Dendritic cell treated with granulocyte-macrophage colony-stimulating factor and Interleukin-4, amounts not matched to agents 40 ng/mL and 50 ng/mL, for 4 days (primary cell): ENCODE measurements at regions not wholly inside any gene's neighbourhood (a gene's known extent, or its start where the extent isn't known, plus 50 kb on each side); places are given as distances from the start of the nearest gene placed in this dataset.

ENCODE experiments used
- H3K27ac Mint-ChIP-seq: one replicate; pipeline ENCODE4 v1.8.0; 2022; ENCODE audit warnings: mild to moderate bottlenecking, mixed read lengths
- H3K27me3 Mint-ChIP-seq: one replicate; pipeline ENCODE4 v1.8.0; 2022; ENCODE audit warnings: mild to moderate bottlenecking, mixed read lengths
- H3K36me3 Mint-ChIP-seq: one replicate; pipeline ENCODE4 v1.8.0; 2022; ENCODE audit warnings: low read depth, mixed read lengths
- H3K4me1 Mint-ChIP-seq: one replicate; pipeline ENCODE4 v1.8.0; 2022; ENCODE audit warnings: low read depth, mixed read lengths
- H3K4me3 Mint-ChIP-seq: one replicate; pipeline ENCODE4 v1.8.0; 2022; ENCODE audit warnings: mild to moderate bottlenecking, moderate library complexity, mixed read lengths
- H3K9me3 Mint-ChIP-seq: one replicate; pipeline ENCODE4 v1.8.0; 2022; ENCODE audit warnings: mixed read lengths
- intact Hi-C: fragments of 100-400 bp; cut with micrococcal nuclease; formaldehyde crosslinking; loops from one replicate; pipeline ENCODE4 v1.15.0; 2022

- intact Hi-C loops = no loop called here
- Mint-ChIP-seq H3K36me3 (no peaks in the 10 kb centered on the region), H3K27me3 (peaks cover 6% of the 10 kb centered on the region), H3K4me3 (no peak overlapping the region), H3K27ac (no peak overlapping the region), H3K9me3 (peaks cover 7% of the 10 kb centered on the region), H3K4me1 (peaks cover 3% of the 10 kb centered on the region)
These were observed 472.8 kb downstream of the CCDC171 start for GRCh38 chr9:16025627-16026026.

DNA sequence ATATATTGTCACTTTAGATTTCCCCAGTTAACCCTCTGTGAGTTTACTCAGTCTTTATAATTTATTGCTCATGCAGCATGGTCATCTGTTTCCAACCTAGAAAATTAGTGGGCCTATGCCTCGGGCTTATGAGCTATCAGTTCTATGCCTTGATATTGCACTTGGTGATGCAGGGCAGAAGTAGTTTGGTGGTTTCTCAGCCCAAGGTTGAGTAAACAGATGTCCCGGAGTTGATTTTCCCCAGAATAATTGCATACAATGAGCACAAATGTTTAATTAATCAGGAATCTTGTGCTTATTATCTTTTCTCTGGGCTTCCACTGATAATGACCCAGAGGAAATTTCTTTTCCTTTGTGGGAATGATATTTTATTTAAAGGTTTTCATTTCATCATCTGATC is 474.0 kb downstream of the CCDC171 start:
- intact Hi-C loops = no loop called here
- Mint-ChIP-seq H3K9me3 (peaks cover 4% of the 10 kb centered on the region), H3K27me3 (peaks cover 11% of the 10 kb centered on the region), H3K4me1 (peaks cover 7% of the 10 kb centered on the region), H3K36me3 (no peaks in the 10 kb centered on the region), H3K4me3 (no peak overlapping the region), H3K27ac (no peak overlapping the region)

- H3K4me3 Mint-ChIP-seq = no peak overlapping the region
- no peaks in the 10 kb centered on the region for H3K9me3 Mint-ChIP-seq
- no peaks in the 10 kb centered on the region for H3K36me3 Mint-ChIP-seq
- H3K27ac Mint-ChIP-seq = no peak overlapping the region
- intact Hi-C loops = no loop called here
- H3K27me3 Mint-ChIP-seq = peaks cover 16% of the 10 kb centered on the region
- H3K4me1 Mint-ChIP-seq = peaks cover 7% of the 10 kb centered on the region
These were observed 475.7 kb downstream of the CCDC171 start for GRCh38 chr9:16028548-16028947.

DNA sequence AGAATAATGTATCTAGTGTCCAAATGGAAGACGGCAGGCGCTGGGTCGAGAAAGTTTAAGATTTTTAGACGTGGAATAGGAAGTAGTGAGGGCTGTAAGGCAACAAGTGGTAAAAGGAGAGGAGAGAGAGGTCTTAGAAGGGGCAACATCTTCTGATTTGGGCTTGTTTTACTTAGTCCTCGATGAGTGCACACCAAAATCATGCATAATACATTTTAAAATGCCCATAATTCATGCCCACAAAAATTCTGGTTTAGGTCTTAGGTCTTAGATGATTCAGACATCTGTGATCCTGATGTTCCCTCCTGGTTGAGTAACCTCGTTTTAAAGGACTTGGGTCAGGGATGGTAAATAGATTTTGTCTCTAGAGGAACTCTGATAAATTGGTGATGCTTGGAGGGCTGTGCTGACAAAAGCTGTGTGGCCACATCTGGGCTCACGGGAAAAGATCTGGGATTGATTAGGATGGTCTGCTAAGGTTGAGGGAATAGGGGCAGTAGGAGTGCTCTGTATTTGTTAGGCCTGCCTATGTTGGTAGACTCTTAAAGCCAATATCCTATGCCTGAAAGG is 476.3 kb downstream of the CCDC171 start:
- no peaks in the 10 kb centered on the region for H3K36me3 Mint-ChIP-seq
- no peaks in the 10 kb centered on the region for H3K9me3 Mint-ChIP-seq
- peaks cover 16% of the 10 kb centered on the region for H3K27me3 Mint-ChIP-seq
- H3K4me1 Mint-ChIP-seq = peaks cover 7% of the 10 kb centered on the region
- no peak overlapping the region for H3K4me3 Mint-ChIP-seq
- intact Hi-C loops = no loop called here
- H3K27ac Mint-ChIP-seq = no peak overlapping the region

DNA sequence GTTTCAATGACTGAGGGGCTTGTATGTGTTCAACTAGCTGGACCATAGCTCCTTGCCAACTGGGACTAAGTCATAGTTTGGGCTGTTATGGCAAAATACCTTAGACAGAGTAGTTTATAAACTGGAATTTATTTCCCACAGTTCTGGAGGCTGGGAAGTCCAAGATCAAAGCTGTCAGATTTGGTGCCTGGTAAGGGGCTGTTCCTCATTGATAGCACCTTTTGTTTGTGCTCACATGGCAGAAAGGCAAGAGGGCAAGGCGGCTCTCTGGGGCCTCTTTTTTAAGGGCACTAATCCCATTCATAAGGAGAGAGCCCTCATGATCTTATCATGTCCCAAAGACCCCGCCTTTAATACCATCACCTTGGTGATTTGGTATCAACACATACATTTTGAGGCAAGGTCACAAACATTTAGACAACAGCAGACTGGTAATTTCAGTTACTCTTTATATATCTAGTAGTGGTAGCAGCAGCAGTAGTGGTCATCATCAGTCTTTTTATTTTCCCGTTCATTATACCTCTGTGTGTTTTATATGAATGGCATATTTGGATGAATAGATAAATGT is 477.0 kb downstream of the CCDC171 start:
- intact Hi-C loops = no loop called here
- H3K4me1 Mint-ChIP-seq = peaks cover 7% of the 10 kb centered on the region
- no peak overlapping the region for H3K4me3 Mint-ChIP-seq
- H3K9me3 Mint-ChIP-seq = no peaks in the 10 kb centered on the region
- no peaks in the 10 kb centered on the region for H3K36me3 Mint-ChIP-seq
- no peak overlapping the region for H3K27ac Mint-ChIP-seq
- H3K27me3 Mint-ChIP-seq = peaks cover 16% of the 10 kb centered on the region

- Mint-ChIP-seq H3K27ac (no peak overlapping the region), H3K9me3 (no peaks in the 10 kb centered on the region), H3K4me3 (no peak overlapping the region)
These were observed 477.8 kb downstream of the CCDC171 start for GRCh38 chr9:16030528-16031185.

GRCh38 chr9:16031486-16031885 is 478.6 kb downstream of the CCDC171 start:
- intact Hi-C loops = no loop called here
- Mint-ChIP-seq H3K27me3 (peaks cover 16% of the 10 kb centered on the region), H3K4me3 (no peak overlapping the region), H3K36me3 (no peaks in the 10 kb centered on the region), H3K9me3 (no peaks in the 10 kb centered on the region), H3K27ac (no peak overlapping the region), H3K4me1 (peaks cover 7% of the 10 kb centered on the region)

More at GRCh38 chr9:16030528-16031185, 477.8 kb downstream of the CCDC171 start:
- peaks cover 16% of the 10 kb centered on the region for H3K27me3 Mint-ChIP-seq
- peaks cover 7% of the 10 kb centered on the region for H3K4me1 Mint-ChIP-seq
- intact Hi-C loops = no loop called here
- no peaks in the 10 kb centered on the region for H3K36me3 Mint-ChIP-seq

DNA sequence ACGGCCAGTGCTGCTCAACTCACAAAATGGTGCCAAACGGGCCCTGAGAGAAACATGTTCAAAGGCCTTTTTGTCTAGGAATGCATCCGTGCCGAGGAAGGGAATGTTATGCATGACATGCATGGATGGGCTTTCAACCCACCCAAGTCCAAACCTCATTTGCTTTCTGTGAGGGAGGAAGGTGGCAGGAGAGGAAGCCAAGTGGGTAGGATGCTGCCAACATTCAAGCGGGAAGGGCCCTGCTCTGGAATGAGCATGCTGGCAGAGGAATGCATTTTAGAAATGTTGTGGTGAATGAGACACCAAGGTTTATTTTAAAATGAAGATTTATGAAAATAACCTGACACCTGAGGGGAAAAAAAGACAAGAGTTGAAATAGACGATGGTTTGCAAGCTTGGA is 479.1 kb downstream of the CCDC171 start:
- no peaks in the 10 kb centered on the region for H3K36me3 Mint-ChIP-seq
- intact Hi-C loops = no loop called here
- no peak overlapping the region for H3K27ac Mint-ChIP-seq
- no peaks in the 10 kb centered on the region for H3K9me3 Mint-ChIP-seq
- no peak overlapping the region for H3K4me3 Mint-ChIP-seq
- H3K4me1 Mint-ChIP-seq = peaks cover 7% of the 10 kb centered on the region
- H3K27me3 Mint-ChIP-seq = peaks cover 16% of the 10 kb centered on the region

DNA sequence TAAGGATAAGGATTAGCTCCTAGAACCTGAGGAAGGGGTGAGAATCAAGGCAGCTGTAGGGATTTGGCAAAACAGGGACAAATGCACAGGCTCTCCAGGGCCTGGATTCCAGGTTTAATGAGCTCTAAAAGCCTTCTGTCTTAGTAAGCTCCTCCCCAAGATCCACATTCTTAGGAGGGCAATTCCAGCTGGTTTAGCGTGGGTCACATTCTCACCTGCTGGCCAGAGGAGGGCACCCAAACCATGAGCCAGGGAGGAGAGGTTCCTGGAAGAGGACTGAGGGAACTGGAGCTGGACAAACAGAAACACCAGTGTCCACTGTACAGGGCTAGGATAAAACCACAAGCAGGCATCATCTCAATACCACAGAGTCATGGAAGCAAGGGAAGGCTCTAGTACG is 480.0 kb downstream of the CCDC171 start:
- peaks cover 16% of the 10 kb centered on the region for H3K27me3 Mint-ChIP-seq
- no peaks in the 10 kb centered on the region for H3K36me3 Mint-ChIP-seq
- no peaks in the 10 kb centered on the region for H3K9me3 Mint-ChIP-seq
- H3K27ac Mint-ChIP-seq = no peak overlapping the region
- peaks cover 7% of the 10 kb centered on the region for H3K4me1 Mint-ChIP-seq
- H3K4me3 Mint-ChIP-seq = no peak overlapping the region
- intact Hi-C loops = no loop called here

GRCh38 chr9:16033253-16033652 is 480.4 kb downstream of the CCDC171 start:
- intact Hi-C loops = no loop called here
- Mint-ChIP-seq H3K4me3 (no peak overlapping the region), H3K9me3 (no peaks in the 10 kb centered on the region), H3K4me1 (peaks cover 7% of the 10 kb centered on the region), H3K27ac (no peak overlapping the region), H3K36me3 (no peaks in the 10 kb centered on the region), H3K27me3 (peaks cover 14% of the 10 kb centered on the region)

DNA sequence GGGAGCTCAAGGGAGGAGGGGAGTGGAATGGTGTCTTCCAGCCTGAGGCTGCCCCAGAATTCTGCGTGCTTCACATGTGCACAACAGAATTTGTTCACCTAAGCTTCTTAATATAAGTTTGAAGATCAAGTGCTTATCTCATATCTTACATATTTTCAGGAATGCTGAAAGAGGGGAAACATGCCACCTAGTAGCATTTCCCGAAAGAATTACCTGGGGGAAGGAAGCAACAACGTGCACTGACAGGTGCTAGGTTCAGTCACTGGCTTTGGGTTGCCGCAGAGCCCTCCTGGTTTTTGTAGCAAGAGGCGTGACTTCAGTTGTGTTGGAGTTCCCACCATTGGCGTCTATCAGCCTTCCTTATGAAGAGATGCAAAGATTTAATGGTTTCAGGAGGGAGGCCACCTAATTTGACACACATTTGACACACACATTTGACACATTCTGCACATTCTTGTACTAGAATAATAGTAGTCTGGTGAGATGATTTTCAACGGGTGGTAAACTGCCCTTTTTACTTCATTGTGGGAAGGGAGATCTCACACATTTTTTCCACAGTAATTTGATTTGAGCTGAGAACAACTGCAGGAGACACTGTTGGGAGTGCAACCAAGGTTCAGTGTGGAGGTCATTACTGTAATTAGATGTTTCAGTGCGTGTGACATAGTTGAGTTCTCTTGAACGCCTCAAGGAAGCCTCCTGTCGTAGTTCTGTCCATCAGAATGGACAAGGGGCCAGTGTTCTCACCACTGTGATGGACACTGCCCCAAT is 481.3 kb downstream of the CCDC171 start:
- H3K36me3 Mint-ChIP-seq = no peaks in the 10 kb centered on the region
- intact Hi-C loops = no loop called here

GRCh38 chr9:16039218-16039987 is 486.6 kb downstream of the CCDC171 start:
- no peak overlapping the region for H3K4me3 Mint-ChIP-seq
- no peaks in the 10 kb centered on the region for H3K9me3 Mint-ChIP-seq
- intact Hi-C loops = no loop called here
- H3K27ac Mint-ChIP-seq = no peak overlapping the region
- no peaks in the 10 kb centered on the region for H3K4me1 Mint-ChIP-seq
- H3K27me3 Mint-ChIP-seq = no peaks in the 10 kb centered on the region
- no peaks in the 10 kb centered on the region for H3K36me3 Mint-ChIP-seq

More for the DNA sequence above, 481.3 kb downstream of the CCDC171 start:
- Mint-ChIP-seq H3K4me3 (no peak overlapping the region), H3K27ac (no peak overlapping the region), H3K27me3 (peaks cover 14% of the 10 kb centered on the region), H3K4me1 (peaks cover 7% of the 10 kb centered on the region), H3K9me3 (no peaks in the 10 kb centered on the region)

GRCh38 chr9:16039988-16040761 is 487.3 kb downstream of the CCDC171 start:
- Mint-ChIP-seq H3K27me3 (no peaks in the 10 kb centered on the region), H3K27ac (no peak overlapping the region), H3K36me3 (no peaks in the 10 kb centered on the region), H3K4me1 (no peaks in the 10 kb centered on the region), H3K9me3 (no peaks in the 10 kb centered on the region), H3K4me3 (no peak overlapping the region)
- intact Hi-C loops = no loop called here
